ENCODE measurements at regions not wholly inside any gene's neighbourhood (a gene's known extent, or its start where the extent isn't known, plus 50 kb on each side); places are given as distances from the start of the nearest gene placed in this dataset.
A peak's percentile ranks its signal among the peaks of the same experiment; 100 is the strongest.
"Not testable (repeated sequence)": the region's sequence is repeated elsewhere in the genome, so short reads cannot be mapped to it uniquely, and the experiment has no call there.

- no peak for DNase-seq (ENCODE audit: low spot score)
These were observed 994.9 kb downstream of the REEP3 start for GRCh38 chr10:64515970-64516699.

- DNase-seq (ENCODE audit: low spot score), result no peak
These were observed 997.3 kb downstream of the REEP3 start for GRCh38 chr10:64518456-64518855.

- no peak for DNase-seq (ENCODE audit: low spot score)
These were observed 998.2 kb downstream of the REEP3 start for GRCh38 chr10:64519427-64519826.

GRCh38 chr10:64519831-64520230, 998.6 kb downstream of the REEP3 start:
- no peak for DNase-seq (ENCODE audit: low spot score)

- DNase-seq (ENCODE audit: low spot score), result peak; percentile 5
These were observed 1002.0 kb downstream of the REEP3 start for GRCh38 chr10:64523065-64523759.

GRCh38 chr10:64528294-64529002, 1007.2 kb downstream of the REEP3 start:
- DNase-seq (ENCODE audit: low spot score), result no peak

GRCh38 chr10:64529003-64529350, 1007.8 kb downstream of the REEP3 start:
- no peak for DNase-seq (ENCODE audit: low spot score)

- DNase-seq (ENCODE audit: low spot score), result no peak
These were observed 1013.4 kb downstream of the REEP3 start for GRCh38 chr10:64534616-64535015.

- DNase-seq (ENCODE audit: low spot score), result no peak
These were observed 1014.1 kb downstream of the REEP3 start for GRCh38 chr10:64535131-64535867.

GRCh38 chr10:64537112-64537511, 1015.9 kb downstream of the REEP3 start:
- no peak for DNase-seq (ENCODE audit: low spot score)

GRCh38 chr10:64537928-64538327, 1016.7 kb downstream of the REEP3 start:
- DNase-seq (ENCODE audit: low spot score), result no peak

- no peak for DNase-seq (ENCODE audit: low spot score)
These were observed 1024.9 kb downstream of the REEP3 start for GRCh38 chr10:64546073-64546472.

- DNase-seq (ENCODE audit: low spot score), result no peak
These were observed 1026.0 kb downstream of the REEP3 start for GRCh38 chr10:64547168-64547567.

- DNase-seq (ENCODE audit: low spot score), result no peak
These were observed 1034.5 kb downstream of the REEP3 start for GRCh38 chr10:64555666-64556065.

- no peak for DNase-seq (ENCODE audit: low spot score)
These were observed 1037.1 kb downstream of the REEP3 start for GRCh38 chr10:64558094-64558835.

GRCh38 chr10:64571056-64571455, 1049.9 kb downstream of the REEP3 start:
- no peak for DNase-seq (ENCODE audit: low spot score)

- DNase-seq (ENCODE audit: low spot score), result no peak
These were observed 1052.6 kb downstream of the REEP3 start for GRCh38 chr10:64573623-64574325.

GRCh38 chr10:64574371-64574770, 1053.2 kb downstream of the REEP3 start:
- DNase-seq (ENCODE audit: low spot score), result no peak

GRCh38 chr10:64576497-64576896, 1055.3 kb downstream of the REEP3 start:
- no peak for DNase-seq (ENCODE audit: low spot score)

- not testable (repeated sequence) for DNase-seq (ENCODE audit: low spot score)
These were observed 1057.6 kb downstream of the REEP3 start for GRCh38 chr10:64578757-64579156.

- no peak for DNase-seq (ENCODE audit: low spot score)
These were observed 1065.8 kb downstream of the REEP3 start for GRCh38 chr10:64586934-64587503.
